ENCODE measurements at regions not wholly inside any gene's neighbourhood (a gene's known extent, or its start where the extent isn't known, plus 50 kb on each side); places are given as distances from the start of the nearest gene placed in this dataset.

DNA sequence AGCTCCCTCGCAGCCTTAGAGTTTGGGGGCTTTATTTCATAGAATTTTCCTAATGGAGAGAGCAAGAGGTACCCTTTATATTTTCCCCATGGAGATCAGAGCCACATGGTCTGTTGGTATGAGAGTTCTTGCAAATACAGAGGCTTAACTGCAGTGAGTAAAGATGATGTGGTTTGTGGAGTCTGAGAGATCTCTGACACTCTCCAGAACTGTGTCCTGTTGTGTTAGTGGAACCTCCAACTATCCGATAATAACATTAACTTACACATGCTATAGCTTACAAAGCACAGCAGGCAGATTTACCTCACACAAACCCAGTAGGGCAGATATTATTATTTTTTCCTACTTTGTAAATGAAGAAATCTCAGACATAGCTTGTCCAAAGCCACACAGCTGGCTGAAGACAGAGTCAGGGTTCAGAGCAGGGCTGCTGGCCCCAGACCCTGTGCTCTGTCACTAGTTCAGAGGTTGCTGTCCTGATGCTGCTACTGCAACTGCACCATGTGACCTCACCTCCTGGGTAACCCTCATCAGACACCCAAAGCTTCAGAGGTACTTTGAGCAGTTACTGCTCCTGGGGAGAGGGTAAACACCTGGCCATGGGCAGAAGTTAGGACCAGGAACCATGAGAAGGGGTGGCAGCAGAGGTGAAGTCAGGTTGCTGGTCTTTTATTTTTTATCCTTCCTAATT is 384.8 kb upstream of the PROX1 start:
- no peaks in the 10 kb centered on the region for H3K36me3 Mint-ChIP-seq
- CTCF ChIA-PET = no interaction called here
- no peak for DNase-seq
- intact Hi-C loops (cut with micrococcal nuclease) = no loop called here
- H3K27ac Mint-ChIP-seq = no peak overlapping the region
- POLR2A ChIA-PET = no interaction called here
- no peaks in the 10 kb centered on the region for H3K9me3 Mint-ChIP-seq
- no peaks in the 10 kb centered on the region for H3K4me1 Mint-ChIP-seq (ENCODE audit: low read depth)
- peaks cover 1% of the 10 kb centered on the region for H3K27me3 Mint-ChIP-seq
- no peak overlapping the region for H3K4me3 Mint-ChIP-seq

DNA sequence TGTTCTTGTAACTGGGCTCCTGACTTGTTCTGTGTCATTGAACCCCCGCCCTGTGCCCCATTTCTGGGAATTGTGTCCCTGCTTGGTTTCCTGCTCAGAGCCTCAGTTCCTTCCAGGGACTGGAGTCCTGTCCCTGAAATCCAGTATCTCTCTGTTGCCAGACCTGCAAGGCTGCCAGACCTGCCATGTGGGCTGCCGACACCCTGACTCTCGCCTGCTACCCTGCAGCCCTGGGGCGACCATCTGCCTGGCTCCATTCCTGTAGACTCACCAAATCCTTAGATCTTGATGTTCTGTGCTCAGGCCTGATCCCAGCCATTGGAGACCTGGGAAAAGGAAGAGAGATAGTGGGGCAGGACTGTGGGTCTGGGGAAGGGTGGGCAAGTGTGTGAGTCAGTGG is 383.3 kb upstream of the PROX1 start:
- H3K27me3 Mint-ChIP-seq = peaks cover 1% of the 10 kb centered on the region
- ChIA-PET POLR2A (no interaction called here), CTCF (no interaction called here)
- H3K4me1 Mint-ChIP-seq (ENCODE audit: low read depth) = no peaks in the 10 kb centered on the region
- H3K4me3 Mint-ChIP-seq = no peak overlapping the region
- H3K27ac Mint-ChIP-seq = no peak overlapping the region
- H3K36me3 Mint-ChIP-seq = no peaks in the 10 kb centered on the region
- intact Hi-C loops (cut with micrococcal nuclease) = no loop called here
- no peak for DNase-seq
- no peaks in the 10 kb centered on the region for H3K9me3 Mint-ChIP-seq

DNA sequence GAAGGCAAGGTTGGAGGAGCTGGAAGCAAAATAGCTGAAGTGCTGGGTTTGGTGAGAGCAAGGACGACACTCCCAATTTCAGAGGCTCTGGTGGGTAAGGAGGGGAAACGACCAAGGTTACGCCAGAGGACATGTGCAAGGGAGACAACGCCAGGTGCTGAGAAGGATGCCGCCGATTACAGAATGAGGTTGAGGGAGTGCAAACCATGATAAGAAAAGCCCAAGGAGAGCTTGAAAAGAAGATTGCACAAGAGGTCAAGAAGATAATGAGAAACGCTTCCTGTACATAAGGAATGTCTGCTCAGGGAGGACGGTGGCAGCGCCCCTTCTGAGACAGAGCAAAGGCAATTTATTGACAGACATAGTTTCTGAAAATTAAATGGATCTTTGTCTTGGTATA is 382.0 kb upstream of the PROX1 start:
- Mint-ChIP-seq H3K9me3 (no peaks in the 10 kb centered on the region), H3K27me3 (peaks cover 1% of the 10 kb centered on the region), H3K36me3 (no peaks in the 10 kb centered on the region), H3K4me1 (ENCODE audit: low read depth) (no peaks in the 10 kb centered on the region), H3K27ac (no peak overlapping the region), H3K4me3 (no peak overlapping the region)
- CTCF ChIA-PET = no interaction called here
- DNase-seq = no peak
- POLR2A ChIA-PET = no interaction called here
- intact Hi-C loops (cut with micrococcal nuclease) = no loop called here

DNA sequence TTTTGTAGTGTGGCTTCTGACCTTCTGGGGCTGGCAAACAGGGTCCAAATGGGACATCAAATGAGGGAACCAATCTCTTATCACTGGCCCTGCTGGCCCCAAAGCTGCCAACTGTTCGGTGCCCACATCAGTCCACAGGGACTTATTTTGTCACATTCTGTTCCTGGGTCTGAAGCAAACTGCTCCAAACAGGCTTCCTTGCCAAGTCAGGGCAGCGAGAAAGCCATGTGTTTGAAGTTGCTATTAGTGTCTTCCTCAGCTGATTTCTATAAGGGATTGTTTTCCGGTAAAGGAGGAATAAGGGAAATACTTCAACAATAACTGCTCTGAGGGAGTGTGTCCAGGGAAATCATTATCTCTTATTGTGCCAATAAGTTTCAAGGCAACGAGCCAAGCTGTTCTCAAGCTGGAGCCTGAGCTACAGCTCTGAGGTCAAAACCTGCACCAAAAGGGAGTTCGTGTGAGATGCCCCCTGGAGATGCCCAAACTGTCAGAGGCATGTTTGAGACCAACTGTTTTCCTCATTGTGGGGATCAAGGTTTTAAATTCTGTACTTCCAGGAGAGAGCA is 381.4 kb upstream of the PROX1 start:
- H3K27ac Mint-ChIP-seq = no peak overlapping the region
- H3K27me3 Mint-ChIP-seq = peaks cover 1% of the 10 kb centered on the region
- CTCF ChIA-PET = no interaction called here
- no peaks in the 10 kb centered on the region for H3K4me1 Mint-ChIP-seq (ENCODE audit: low read depth)
- POLR2A ChIA-PET = no interaction called here
- H3K9me3 Mint-ChIP-seq = no peaks in the 10 kb centered on the region
- H3K4me3 Mint-ChIP-seq = no peak overlapping the region
- intact Hi-C loops (cut with micrococcal nuclease) = no loop called here
- H3K36me3 Mint-ChIP-seq = no peaks in the 10 kb centered on the region
- no peak for DNase-seq

DNA sequence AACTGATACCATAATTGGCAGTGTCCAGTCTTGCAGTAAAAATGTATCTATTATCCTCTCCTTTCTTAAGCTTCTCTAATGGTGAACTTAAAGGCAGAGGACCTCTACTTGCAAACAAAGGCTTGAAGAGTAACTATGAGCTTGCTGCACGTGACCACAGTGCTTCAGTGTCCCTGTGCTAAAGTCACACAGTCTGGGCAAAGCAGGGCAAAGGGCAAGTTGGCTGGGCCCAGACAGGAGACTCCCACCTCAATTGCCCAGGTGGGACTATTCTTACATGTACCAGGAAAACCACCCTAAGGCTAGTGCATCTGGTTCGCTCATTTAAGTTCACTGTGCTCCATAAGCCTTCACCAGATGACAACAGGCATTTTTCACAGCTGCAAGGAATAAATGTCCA is 374.2 kb upstream of the PROX1 start:
- H3K27ac Mint-ChIP-seq = no peak overlapping the region
- intact Hi-C loops (cut with micrococcal nuclease) = no loop called here
- H3K4me1 Mint-ChIP-seq (ENCODE audit: low read depth) = no peaks in the 10 kb centered on the region
- ChIA-PET CTCF (no interaction called here), POLR2A (no interaction called here)
- H3K9me3 Mint-ChIP-seq = no peaks in the 10 kb centered on the region
- no peak overlapping the region for H3K4me3 Mint-ChIP-seq
- no peaks in the 10 kb centered on the region for H3K27me3 Mint-ChIP-seq
- DNase-seq = no peak
- H3K36me3 Mint-ChIP-seq = no peaks in the 10 kb centered on the region

DNA sequence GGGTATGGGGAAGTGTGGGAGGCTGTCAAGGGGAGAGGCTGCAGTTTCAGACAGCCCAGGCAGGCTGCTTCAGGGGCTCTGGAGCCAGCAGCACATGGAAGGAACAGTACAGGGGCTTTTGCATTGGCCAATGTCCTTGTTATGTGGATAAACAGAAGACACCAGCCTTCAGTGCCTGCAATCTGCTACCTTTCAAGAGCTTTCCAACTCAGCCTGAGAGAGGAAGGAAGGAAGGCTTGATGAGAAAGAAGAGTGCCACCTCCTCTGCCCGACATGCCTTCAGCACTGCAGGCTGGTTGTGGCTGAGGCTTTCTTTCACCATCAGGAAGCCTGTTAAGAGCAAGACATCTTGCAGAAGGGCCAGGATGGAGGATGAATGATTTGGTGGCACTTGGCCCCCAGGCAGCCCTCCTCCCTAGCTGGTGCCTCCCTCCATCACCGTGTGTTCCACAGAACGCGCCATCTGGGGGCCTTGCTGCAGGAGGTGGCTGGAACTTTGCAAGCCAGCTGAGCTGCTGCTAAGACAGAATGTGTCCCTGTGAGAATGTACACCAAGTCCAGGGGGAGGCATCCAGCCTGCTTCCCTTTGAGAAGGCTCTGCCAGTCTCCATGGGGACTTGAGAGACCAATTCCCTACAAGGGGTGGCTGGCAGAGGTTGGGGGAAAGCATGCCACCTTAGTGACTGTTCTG is 372.4 kb upstream of the PROX1 start:
- DNase-seq = no peak
- CTCF ChIA-PET = no interaction called here
- intact Hi-C loops (cut with micrococcal nuclease) = no loop called here
- Mint-ChIP-seq H3K9me3 (no peaks in the 10 kb centered on the region), H3K36me3 (no peaks in the 10 kb centered on the region), H3K4me1 (ENCODE audit: low read depth) (no peaks in the 10 kb centered on the region), H3K27me3 (no peaks in the 10 kb centered on the region), H3K4me3 (no peak overlapping the region), H3K27ac (no peak overlapping the region)
- POLR2A ChIA-PET = no interaction called here

DNA sequence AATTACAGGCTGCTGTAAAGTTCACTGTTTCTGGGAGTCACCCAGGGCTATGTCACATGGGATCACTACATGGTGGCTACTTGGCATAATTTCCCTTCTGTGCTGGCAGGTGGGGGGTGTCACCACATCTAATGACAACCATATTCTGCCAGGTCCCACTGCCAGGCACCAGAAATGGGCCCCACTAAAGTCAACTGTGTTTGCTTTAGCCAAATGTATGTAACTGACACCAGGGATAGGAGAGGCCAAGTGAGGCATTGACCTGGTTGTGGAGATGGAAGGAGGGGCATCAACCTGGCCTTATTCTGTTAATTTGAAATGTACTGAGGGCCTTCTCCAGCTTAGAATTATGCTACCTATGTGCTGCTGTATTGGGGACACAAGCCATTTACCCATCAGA is 370.6 kb upstream of the PROX1 start:
- ChIA-PET POLR2A (no interaction called here), CTCF (no interaction called here)
- H3K4me1 Mint-ChIP-seq (ENCODE audit: low read depth) = no peaks in the 10 kb centered on the region
- H3K27ac Mint-ChIP-seq = no peak overlapping the region
- no peaks in the 10 kb centered on the region for H3K27me3 Mint-ChIP-seq
- DNase-seq = no peak
- H3K36me3 Mint-ChIP-seq = no peaks in the 10 kb centered on the region
- intact Hi-C loops (cut with micrococcal nuclease) = no loop called here
- no peak overlapping the region for H3K4me3 Mint-ChIP-seq
- no peaks in the 10 kb centered on the region for H3K9me3 Mint-ChIP-seq

DNA sequence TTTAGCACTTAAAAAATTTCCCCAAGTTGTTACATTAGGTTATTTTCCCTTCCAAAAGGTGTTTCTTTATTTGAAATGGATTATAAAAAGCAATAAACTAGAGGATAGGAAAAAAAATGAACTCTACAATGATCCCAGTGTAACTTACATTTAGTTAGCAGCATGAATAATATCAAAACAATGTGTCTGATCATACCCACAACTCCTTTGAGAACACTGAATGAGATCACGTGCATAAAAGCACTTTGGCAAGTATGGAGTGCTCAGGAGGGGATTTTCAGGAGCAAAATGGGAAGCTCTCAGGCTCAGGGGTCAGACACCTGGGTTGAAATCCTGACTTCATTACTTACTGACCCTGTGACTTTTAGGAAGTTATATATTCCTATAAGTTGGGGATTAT is 369.7 kb upstream of the PROX1 start:
- H3K9me3 Mint-ChIP-seq = no peaks in the 10 kb centered on the region
- H3K4me1 Mint-ChIP-seq (ENCODE audit: low read depth) = peaks cover 6% of the 10 kb centered on the region
- CTCF ChIA-PET = no interaction called here
- H3K27ac Mint-ChIP-seq = no peak overlapping the region
- POLR2A ChIA-PET = no interaction called here
- intact Hi-C loops (cut with micrococcal nuclease) = no loop called here
- H3K36me3 Mint-ChIP-seq = no peaks in the 10 kb centered on the region
- H3K27me3 Mint-ChIP-seq = no peaks in the 10 kb centered on the region
- no peak for DNase-seq
- H3K4me3 Mint-ChIP-seq = no peak overlapping the region

DNA sequence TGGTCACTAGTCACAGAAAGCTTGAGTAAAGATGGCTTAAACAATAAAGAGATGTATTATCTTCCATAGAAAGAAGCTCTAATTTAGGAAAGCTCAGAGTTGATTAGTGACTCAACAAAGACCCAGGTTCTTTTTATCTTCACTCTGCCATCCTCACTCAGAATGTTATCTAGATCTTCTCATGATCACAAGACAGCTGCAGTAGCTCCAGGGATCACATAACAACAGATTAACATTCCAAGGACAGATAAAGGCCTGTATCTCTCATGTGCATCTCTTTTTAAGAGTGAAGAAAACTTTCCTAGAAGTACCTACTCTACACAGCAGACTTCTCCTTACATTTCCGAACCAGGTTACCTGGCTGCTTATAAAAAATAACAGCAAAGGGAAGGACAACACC is 368.7 kb upstream of the PROX1 start:
- Mint-ChIP-seq H3K4me3 (no peak overlapping the region), H3K9me3 (no peaks in the 10 kb centered on the region), H3K36me3 (no peaks in the 10 kb centered on the region), H3K27me3 (no peaks in the 10 kb centered on the region), H3K4me1 (ENCODE audit: low read depth) (peaks cover 9% of the 10 kb centered on the region), H3K27ac (no peak overlapping the region)
- ChIA-PET POLR2A (no interaction called here), CTCF (interaction anchor here (0.7 kb wide), 1 partner anchor 10 kb away, joined by 3 read pairs; no protein-coding TSS in a partner anchor)
- no peak for DNase-seq
- intact Hi-C loops (cut with micrococcal nuclease) = no loop called here

DNA sequence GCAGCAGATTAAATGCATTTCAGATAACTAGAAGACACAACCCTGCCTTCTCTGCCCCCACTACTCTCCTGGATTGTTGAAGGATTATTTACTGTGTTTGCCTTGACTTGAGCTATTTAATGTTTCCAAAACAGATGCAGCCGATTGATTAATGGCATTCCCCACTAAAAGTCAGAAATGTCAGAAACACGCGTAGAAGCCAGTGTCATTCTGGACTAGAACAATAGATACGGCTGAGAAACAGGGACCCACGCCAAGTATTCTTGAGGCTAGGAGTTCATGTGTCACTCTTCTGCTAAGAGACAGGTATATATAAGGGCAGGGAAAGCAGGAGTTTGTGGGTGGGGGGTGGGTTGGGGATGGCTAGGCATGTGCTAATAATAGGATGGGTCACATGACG is 366.7 kb upstream of the PROX1 start:
- Mint-ChIP-seq H3K27ac (no peak overlapping the region), H3K36me3 (no peaks in the 10 kb centered on the region), H3K9me3 (no peaks in the 10 kb centered on the region), H3K27me3 (no peaks in the 10 kb centered on the region), H3K4me1 (ENCODE audit: low read depth) (peaks cover 9% of the 10 kb centered on the region), H3K4me3 (no peak overlapping the region)
- intact Hi-C loops (cut with micrococcal nuclease) = no loop called here
- no peak for DNase-seq
- ChIA-PET POLR2A (no interaction called here), CTCF (no interaction called here)

DNA sequence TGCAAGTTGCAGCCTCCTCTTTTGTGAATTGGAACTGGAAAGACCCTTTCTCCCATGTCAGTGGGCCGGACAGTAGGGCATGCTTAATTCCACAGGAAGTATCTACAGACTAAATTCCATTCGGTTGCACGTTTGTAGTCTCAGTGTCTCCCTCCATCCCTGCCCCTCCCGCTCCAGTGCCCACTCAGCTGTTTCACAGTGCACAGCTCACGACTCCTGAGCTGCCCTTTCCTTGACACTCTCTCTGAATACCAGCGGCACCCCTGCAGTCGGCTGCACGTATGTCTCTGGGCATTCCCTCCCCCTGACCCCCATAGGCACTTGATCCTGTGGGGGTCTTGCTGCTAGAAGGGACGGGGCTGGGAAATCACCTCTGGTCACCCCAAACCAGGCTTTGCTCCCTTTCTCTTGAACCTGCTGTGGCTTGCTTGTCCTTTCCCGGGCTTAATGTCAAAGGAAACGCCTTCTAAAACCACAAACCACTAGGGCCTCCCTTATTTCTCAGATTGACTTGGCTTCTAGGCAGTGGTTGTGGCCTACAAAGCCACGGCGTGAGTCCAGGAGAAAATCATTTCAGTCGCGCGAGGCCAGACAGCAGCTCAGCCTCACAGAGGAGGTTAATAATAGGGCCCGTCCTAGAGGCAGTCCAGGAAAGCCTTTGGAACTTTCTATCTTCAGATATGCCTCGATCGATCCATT is 365.3 kb upstream of the PROX1 start:
- H3K27me3 Mint-ChIP-seq = peaks cover 2% of the 10 kb centered on the region
- H3K4me1 Mint-ChIP-seq (ENCODE audit: low read depth) = peaks cover 9% of the 10 kb centered on the region
- H3K27ac Mint-ChIP-seq = no peak overlapping the region
- intact Hi-C loops (cut with micrococcal nuclease) = no loop called here
- H3K36me3 Mint-ChIP-seq = no peaks in the 10 kb centered on the region
- CTCF ChIA-PET = no interaction called here
- peaks cover 6% of the 10 kb centered on the region for H3K9me3 Mint-ChIP-seq
- POLR2A ChIA-PET = no interaction called here
- DNase-seq = peak; percentile 29
- no peak overlapping the region for H3K4me3 Mint-ChIP-seq

DNA sequence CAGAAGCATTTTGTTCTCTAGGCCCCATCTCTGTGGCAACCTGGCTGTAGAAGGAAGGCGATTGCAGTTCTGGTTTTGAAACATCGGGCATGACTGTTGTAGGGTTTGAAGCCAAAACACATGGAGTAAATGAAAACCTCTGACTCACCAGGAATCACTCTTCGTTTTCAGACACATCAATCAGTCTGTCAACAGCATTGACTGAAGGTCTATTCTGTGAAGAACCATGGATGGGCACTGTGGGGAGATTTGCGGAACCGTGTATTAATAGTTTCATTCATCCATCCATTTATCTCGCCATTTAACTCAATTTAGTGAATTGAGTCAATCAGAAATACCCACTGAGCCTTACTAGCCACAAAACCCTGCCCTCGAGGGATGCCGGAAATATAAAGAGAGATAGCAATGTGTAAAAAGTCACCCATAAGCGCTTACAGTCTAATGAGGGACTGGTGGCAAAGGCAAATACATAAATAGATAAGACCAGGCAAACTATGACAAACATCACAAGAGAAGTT is 364.6 kb upstream of the PROX1 start:
- H3K4me3 Mint-ChIP-seq = no peak overlapping the region
- no peak overlapping the region for H3K27ac Mint-ChIP-seq
- intact Hi-C loops (cut with micrococcal nuclease) = no loop called here
- no peak for DNase-seq
- peaks cover 2% of the 10 kb centered on the region for H3K27me3 Mint-ChIP-seq
- no peaks in the 10 kb centered on the region for H3K36me3 Mint-ChIP-seq
- H3K9me3 Mint-ChIP-seq = peaks cover 6% of the 10 kb centered on the region
- ChIA-PET CTCF (no interaction called here), POLR2A (no interaction called here)
- peaks cover 9% of the 10 kb centered on the region for H3K4me1 Mint-ChIP-seq (ENCODE audit: low read depth)
